Neural cell (in vitro differentiated cells): ENCODE measurements at regions not wholly inside any gene's neighbourhood (a gene's known extent, or its start where the extent isn't known, plus 50 kb on each side); places are given as distances from the start of the nearest gene placed in this dataset.

Experiments used
- H2AFZ ChIP-seq: fragments of 200-600, 300-800 bp; sonication (generic), shearing (Covaris generic); 2 replicates; pipeline ENCODE4 v1.6.0; 2014; ENCODE audit warnings: low read depth, mild to moderate bottlenecking, antibody characterized with exemption, low read length, moderate library complexity
- H3F3A ChIP-seq: fragments of 200-600 bp; shearing (Covaris generic); 2 replicates; pipeline ENCODE4 v1.6.1; 2016; ENCODE audit warnings: mild to moderate bottlenecking, moderate library complexity, mixed read lengths, antibody characterized with exemption, low read length; ENCODE audit not compliant: insufficient read depth, poor library complexity, severe bottlenecking
- H3K27ac ChIP-seq: fragments of 200-600, 300-800 bp; sonication (generic), shearing (Covaris generic); 2 replicates; pipeline ENCODE4 v1.5.1; 2014; ENCODE audit warnings: mild to moderate bottlenecking, low read length, moderate library complexity
- H3K27me3 ChIP-seq: fragments of 300-800, 200-600 bp; sonication (generic), shearing (Covaris generic); 2 replicates; pipeline ENCODE4 v1.6.0; 2014; ENCODE audit warnings: mild to moderate bottlenecking, low read depth, low read length, moderate library complexity; ENCODE audit not compliant: insufficient read depth
- H3K36me3 ChIP-seq: fragments of 300-800, 200-600 bp; sonication (generic), shearing (Covaris generic); 2 replicates; pipeline ENCODE4 v1.5.1; 2014; ENCODE audit warnings: mild to moderate bottlenecking, antibody characterized with exemption, low read length, moderate library complexity; ENCODE audit not compliant: insufficient read depth
- H3K4me2 ChIP-seq: fragments of 300-800, 200-600 bp; sonication (generic), shearing (Covaris generic); 2 replicates; pipeline ENCODE4 v1.6.0; 2014; ENCODE audit warnings: mild to moderate bottlenecking, low read length
- H3K4me3 ChIP-seq: fragments of 300-800, 200-600 bp; sonication (generic), shearing (Covaris generic); 2 replicates; pipeline ENCODE4 v1.5.1; 2014; ENCODE audit warnings: mild to moderate bottlenecking, low read length, moderate library complexity
- H3K79me2 ChIP-seq: fragments of 200-600 bp; shearing (Covaris generic); replicated peaks from 2 replicates; pipeline ENCODE4 v1.6.0; 2014; ENCODE audit warnings: mild to moderate bottlenecking, low read length, moderate library complexity; ENCODE audit not compliant: insufficient read depth
- H3K9ac ChIP-seq: fragments of 300-800, 200-600 bp; sonication (generic), shearing (Covaris generic); 2 replicates; pipeline ENCODE4 v1.6.1; 2016; ENCODE audit warnings: mild to moderate bottlenecking, low read length, mixed read lengths
- H3K9me2 ChIP-seq: fragments of 200-600 bp; shearing (Covaris generic); 2 replicates; pipeline ENCODE4 v1.6.1; 2016; ENCODE audit warnings: mild to moderate bottlenecking, low read length, mixed read lengths; ENCODE audit not compliant: insufficient read depth
- H3K9me3 ChIP-seq: fragments of 200-600, 300-800 bp; sonication (generic), shearing (Covaris generic); 2 replicates; pipeline ENCODE4 v1.6.1; 2016; ENCODE audit warnings: mild to moderate bottlenecking, mixed run types, low read length, moderate library complexity, mixed read lengths
- H4K20me1 ChIP-seq: fragments of 200-600 bp; shearing (Covaris generic); 2 replicates; pipeline ENCODE4 v1.6.1; 2016; ENCODE audit warnings: mild to moderate bottlenecking, mixed run types; ENCODE audit not compliant: insufficient read depth
- CTCF ChIP-seq: fragments of 450-650 bp; IDR thresholded peaks from 2 replicates; pipeline ENCODE4 v1.5.1; 2014; ENCODE audit warnings: antibody characterized with exemption, mild to moderate bottlenecking, moderate library complexity; ENCODE audit not compliant: poor library complexity, severe bottlenecking
- EP300 ChIP-seq: fragments of 450-650 bp; conservative IDR thresholded peaks from 2 replicates; pipeline ENCODE4 v1.6.1; 2014; ENCODE audit warnings: antibody characterized with exemption, mild to moderate bottlenecking, moderate library complexity; ENCODE audit not compliant: poor library complexity, severe bottlenecking
- EZH2 ChIP-seq: fragments of 200-600, 300-800 bp; shearing (Covaris generic), sonication (generic); IDR thresholded peaks from 2 replicates; pipeline ENCODE4 v1.6.1; 2014; ENCODE audit warnings: antibody characterized with exemption, low read length, borderline replicate concordance, mild to moderate bottlenecking; ENCODE audit not compliant: insufficient read depth, poor library complexity, severe bottlenecking
- MXI1 ChIP-seq: fragments of 450-650 bp; conservative IDR thresholded peaks from 2 replicates; pipeline ENCODE4 v1.6.1; 2014; ENCODE audit warnings: antibody characterized with exemption, mild to moderate bottlenecking; ENCODE audit not compliant: poor library complexity, severe bottlenecking
- POLR2AphosphoS5 ChIP-seq: IDR thresholded peaks from 2 replicates; pipeline ENCODE4 v1.6.1; 2012
- RAD21 ChIP-seq: fragments of 450-650 bp; conservative IDR thresholded peaks from 2 replicates; pipeline ENCODE4 v1.6.1; 2014; ENCODE audit warnings: antibody characterized with exemption, mild to moderate bottlenecking, moderate library complexity
- REST ChIP-seq: IDR thresholded peaks from 2 replicates; pipeline ENCODE4 v1.6.1; 2012; ENCODE audit warnings: borderline replicate concordance
- SMC3 ChIP-seq: fragments of 450-650 bp; conservative IDR thresholded peaks from 2 replicates; pipeline ENCODE4 v1.6.1; 2014; ENCODE audit warnings: antibody characterized with exemption, mild to moderate bottlenecking, moderate library complexity; ENCODE audit not compliant: poor library complexity
- TAF1 ChIP-seq: IDR thresholded peaks from 2 replicates; pipeline ENCODE4 v1.6.1; 2012; ENCODE audit warnings: low read depth

GRCh38 chr22:27065279-27065678 lies 407.9 kb downstream of the MIAT start:
- H3K4me2 ChIP-seq = no peak overlapping the region

DNA sequence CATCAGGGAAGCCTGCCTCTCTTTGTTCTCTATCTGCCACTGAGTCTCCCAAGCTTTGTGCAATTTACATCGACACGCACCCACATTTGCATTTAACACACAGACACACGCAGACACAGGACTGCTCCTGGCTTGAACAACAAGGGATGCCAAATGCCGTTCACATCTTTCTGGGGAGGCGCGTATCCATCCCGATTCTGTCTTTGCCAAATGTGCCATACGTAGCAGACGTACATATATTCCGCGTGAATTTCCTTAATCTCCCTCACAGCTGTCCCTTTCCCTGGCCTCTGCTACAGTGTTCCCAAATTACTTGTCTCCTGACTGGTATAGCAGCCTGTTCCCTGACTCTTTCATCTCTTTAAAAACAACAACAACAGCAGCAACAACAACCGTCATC lies 409.5 kb downstream of the MIAT start:
- H3K27me3 ChIP-seq = no peaks in the 10 kb centered on the region
- no peak overlapping the region for H3K4me3 ChIP-seq
- H3K27ac ChIP-seq = no peak overlapping the region
- no peaks in the 10 kb centered on the region for H3K79me2 ChIP-seq
- H3K9ac ChIP-seq = no peak overlapping the region
- H3F3A ChIP-seq = no peaks in the 10 kb centered on the region
- no peaks in the 10 kb centered on the region for H3K9me2 ChIP-seq
- H3K9me3 ChIP-seq = no peaks in the 10 kb centered on the region
- no peak overlapping the region for H3K4me2 ChIP-seq
- H4K20me1 ChIP-seq = no peaks in the 10 kb centered on the region
- TF ChIP-seq POLR2AphosphoS5 (no peak), REST (no peak), MXI1 (no peak), RAD21 (no peak)
- no peak overlapping the region for H2AFZ ChIP-seq
- H3K36me3 ChIP-seq = no peaks in the 10 kb centered on the region

More at GRCh38 chr22:27065279-27065678, 407.9 kb downstream of the MIAT start:
- H3K27ac ChIP-seq = no peak overlapping the region
- no peaks in the 10 kb centered on the region for H3K9me3 ChIP-seq
- TF ChIP-seq REST (no peak), RAD21 (no peak), MXI1 (no peak), CTCF (no peak), SMC3 (no peak), EP300 (no peak), EZH2 (no peak), TAF1 (no peak), POLR2AphosphoS5 (no peak)
- no peaks in the 10 kb centered on the region for H4K20me1 ChIP-seq
- H2AFZ ChIP-seq = no peak overlapping the region
- H3K9me2 ChIP-seq = no peaks in the 10 kb centered on the region
- no peaks in the 10 kb centered on the region for H3K27me3 ChIP-seq
- no peak overlapping the region for H3K4me3 ChIP-seq
- H3K79me2 ChIP-seq = no peaks in the 10 kb centered on the region
- H3F3A ChIP-seq = no peaks in the 10 kb centered on the region
- H3K36me3 ChIP-seq = no peaks in the 10 kb centered on the region
- no peak overlapping the region for H3K9ac ChIP-seq
